Adipocyte (in vitro differentiated cells): ENCODE measurements at regions not wholly inside any gene's neighbourhood (a gene's known extent, or its start where the extent isn't known, plus 50 kb on each side); places are given as distances from the start of the nearest gene placed in this dataset.
"Not testable (repeated sequence)": the region's sequence is repeated elsewhere in the genome, so short reads cannot be mapped to it uniquely, and the experiment has no call there.

Source experiments
- DNase-seq: peaks from one replicate; pipeline ENCODE4 v3.0.0-alpha.2; 2015; ENCODE audit warnings: low read depth
- H3K27me3 ChIP-seq: replicated peaks from 2 replicates; pipeline ENCODE4 v1.7.0; 2013; ENCODE audit warnings: mild to moderate bottlenecking, low read length, moderate library complexity; ENCODE audit not compliant: control insufficient read depth, insufficient read depth
- H3K36me3 ChIP-seq: 2 replicates; pipeline ENCODE4 v1.7.0; 2013; ENCODE audit warnings: low read length, mild to moderate bottlenecking, moderate library complexity; ENCODE audit not compliant: control insufficient read depth, insufficient read depth, severe bottlenecking
- H3K4me1 ChIP-seq: 2 replicates; pipeline ENCODE4 v1.7.0; 2013; ENCODE audit warnings: mild to moderate bottlenecking, low read length, moderate library complexity; ENCODE audit not compliant: control insufficient read depth, insufficient read depth
- H3K4me3 ChIP-seq: 2 replicates; pipeline ENCODE4 v1.7.0; 2013; ENCODE audit warnings: mild to moderate bottlenecking, low read length, moderate library complexity
- H3K9ac ChIP-seq: 2 replicates; pipeline ENCODE4 v1.7.0; 2013; ENCODE audit warnings: mild to moderate bottlenecking, low read length, moderate library complexity
- H3K9me3 ChIP-seq: 2 replicates; pipeline ENCODE4 v1.7.0; 2013; ENCODE audit warnings: mild to moderate bottlenecking, low read length, moderate library complexity; ENCODE audit not compliant: control insufficient read depth

- no peak for DNase-seq
- no peak overlapping the region for H3K9ac ChIP-seq
- peaks cover 8% of the 10 kb centered on the region for H3K9me3 ChIP-seq
- no peaks in the 10 kb centered on the region for H3K36me3 ChIP-seq
- H3K27me3 ChIP-seq, result peaks cover 4% of the 10 kb centered on the region
- no peaks in the 10 kb centered on the region for H3K4me1 ChIP-seq
- H3K4me3 ChIP-seq, result no peak overlapping the region
Observed at GRCh38 chr6:40152196-40152595, 217.9 kb upstream of the MOCS1 start.

- no peak overlapping the region for H3K4me3 ChIP-seq
- no peaks in the 10 kb centered on the region for H3K36me3 ChIP-seq
- no peak for DNase-seq
- peaks cover 4% of the 10 kb centered on the region for H3K27me3 ChIP-seq
- no peaks in the 10 kb centered on the region for H3K4me1 ChIP-seq
- peaks cover 8% of the 10 kb centered on the region for H3K9me3 ChIP-seq
- no peak overlapping the region for H3K9ac ChIP-seq
Observed at GRCh38 chr6:40148882-40149573, 214.8 kb upstream of the MOCS1 start.

- Histone ChIP-seq H3K27me3 (peaks cover 4% of the 10 kb centered on the region), H3K4me3 (no peak overlapping the region), H3K4me1 (no peaks in the 10 kb centered on the region), H3K9me3 (peaks cover 8% of the 10 kb centered on the region), H3K9ac (no peak overlapping the region), H3K36me3 (no peaks in the 10 kb centered on the region)
- no peak for DNase-seq
Observed at GRCh38 chr6:40146902-40147301, 212.6 kb upstream of the MOCS1 start.

- H3K9ac ChIP-seq, result no peak overlapping the region
Observed at GRCh38 chr6:40139447-40139846, 205.2 kb upstream of the MOCS1 start.

GRCh38 chr6:40138273-40138720 lies 204.0 kb upstream of the MOCS1 start:
- no peak overlapping the region for H3K9ac ChIP-seq
- no peaks in the 10 kb centered on the region for H3K36me3 ChIP-seq
- peaks cover 5% of the 10 kb centered on the region for H3K27me3 ChIP-seq
- H3K9me3 ChIP-seq, result no peaks in the 10 kb centered on the region
- no peak for DNase-seq
- no peaks in the 10 kb centered on the region for H3K4me1 ChIP-seq
- H3K4me3 ChIP-seq, result no peak overlapping the region

More at GRCh38 chr6:40139447-40139846, 205.2 kb upstream of the MOCS1 start:
- Histone ChIP-seq H3K4me1 (no peaks in the 10 kb centered on the region), H3K27me3 (peaks cover 5% of the 10 kb centered on the region), H3K36me3 (no peaks in the 10 kb centered on the region), H3K4me3 (no peak overlapping the region), H3K9me3 (no peaks in the 10 kb centered on the region)
- DNase-seq, result no peak

- H3K9ac ChIP-seq, result no peak overlapping the region
- no peak for DNase-seq
- peaks cover 5% of the 10 kb centered on the region for H3K27me3 ChIP-seq
- no peaks in the 10 kb centered on the region for H3K4me1 ChIP-seq
- no peak overlapping the region for H3K4me3 ChIP-seq
- H3K9me3 ChIP-seq, result no peaks in the 10 kb centered on the region
- H3K36me3 ChIP-seq, result no peaks in the 10 kb centered on the region
Observed at GRCh38 chr6:40135491-40136072, 201.3 kb upstream of the MOCS1 start.

- H3K4me1 ChIP-seq, DNase-seq: not testable (repeated sequence)
Observed at GRCh38 chr6:40133981-40134380, 199.7 kb upstream of the MOCS1 start.

GRCh38 chr6:40131675-40132074 lies 197.4 kb upstream of the MOCS1 start:
- no peak for DNase-seq
- Histone ChIP-seq H3K4me1 (no peaks in the 10 kb centered on the region), H3K36me3 (no peaks in the 10 kb centered on the region), H3K4me3 (no peak overlapping the region), H3K27me3 (peaks cover under 1% of the 10 kb centered on the region), H3K9ac (no peak overlapping the region), H3K9me3 (no peaks in the 10 kb centered on the region)

More at GRCh38 chr6:40133981-40134380, 199.7 kb upstream of the MOCS1 start:
- not testable (repeated sequence) for H3K9me3 ChIP-seq, H3K4me3 ChIP-seq, H3K9ac ChIP-seq, H3K36me3 ChIP-seq, H3K27me3 ChIP-seq

GRCh38 chr6:40128127-40128526 lies 193.9 kb upstream of the MOCS1 start:
- Histone ChIP-seq H3K4me1 (no peaks in the 10 kb centered on the region), H3K36me3 (no peaks in the 10 kb centered on the region), H3K4me3 (no peak overlapping the region), H3K27me3 (no peaks in the 10 kb centered on the region), H3K9ac (no peak overlapping the region), H3K9me3 (no peaks in the 10 kb centered on the region)
- DNase-seq, result no peak

GRCh38 chr6:40125680-40126394 lies 191.6 kb upstream of the MOCS1 start:
- Histone ChIP-seq H3K27me3 (no peaks in the 10 kb centered on the region), H3K4me3 (no peak overlapping the region), H3K9ac (no peak overlapping the region), H3K9me3 (no peaks in the 10 kb centered on the region), H3K4me1 (no peaks in the 10 kb centered on the region), H3K36me3 (no peaks in the 10 kb centered on the region)
- no peak for DNase-seq

- Histone ChIP-seq H3K9ac (no peak overlapping the region), H3K36me3 (no peaks in the 10 kb centered on the region), H3K4me3 (no peak overlapping the region), H3K9me3 (no peaks in the 10 kb centered on the region), H3K4me1 (no peaks in the 10 kb centered on the region), H3K27me3 (no peaks in the 10 kb centered on the region)
- no peak for DNase-seq
Observed at GRCh38 chr6:40124924-40125323, 190.7 kb upstream of the MOCS1 start.
